ENCODE measurements at regions not wholly inside any gene's neighbourhood (a gene's known extent, or its start where the extent isn't known, plus 50 kb on each side); places are given as distances from the start of the nearest gene placed in this dataset.

DNA sequence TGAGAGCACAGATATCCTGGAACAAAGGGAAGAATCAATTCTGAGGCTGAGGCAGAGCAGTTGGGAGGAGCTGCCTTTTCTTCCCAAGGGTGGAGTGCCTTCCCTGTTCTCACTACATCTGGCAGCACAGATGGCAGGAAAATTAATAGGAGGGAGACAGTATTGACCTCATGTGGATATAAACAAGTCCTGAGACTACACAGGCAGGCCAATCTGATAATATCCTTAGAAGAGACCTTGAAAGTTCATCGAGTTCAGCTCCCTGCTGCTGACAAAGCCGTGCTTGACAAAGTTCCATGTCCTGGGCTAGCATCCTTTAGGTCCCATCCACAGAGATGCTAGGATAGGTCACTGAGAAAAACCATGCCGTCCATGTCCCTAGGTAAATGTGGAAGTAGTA is 1451.5 kb downstream of the EFNB2 start:
- DNase-seq (ENCODE audit: low read depth, low spot score), result no peak

DNA sequence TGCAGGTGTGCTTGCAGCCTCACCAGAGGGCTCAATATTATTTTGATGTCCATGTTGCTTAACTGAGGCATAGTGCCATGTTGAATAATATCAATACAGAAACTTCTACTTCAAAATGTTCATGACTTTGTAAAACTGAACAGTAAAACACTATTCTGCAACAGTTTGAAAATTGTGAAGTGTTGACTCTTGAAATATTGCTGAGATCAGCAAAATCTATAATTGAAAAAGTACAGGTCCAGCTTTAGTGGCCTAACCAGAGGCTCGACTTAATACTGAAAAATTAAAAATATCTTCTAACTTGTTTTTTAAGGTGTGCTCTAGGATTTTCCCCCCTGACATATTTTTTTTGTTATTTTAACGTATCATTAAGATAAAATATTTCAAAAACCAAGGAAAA is 1460.7 kb downstream of the EFNB2 start:
- DNase-seq (ENCODE audit: low read depth, low spot score), result no peak

DNA sequence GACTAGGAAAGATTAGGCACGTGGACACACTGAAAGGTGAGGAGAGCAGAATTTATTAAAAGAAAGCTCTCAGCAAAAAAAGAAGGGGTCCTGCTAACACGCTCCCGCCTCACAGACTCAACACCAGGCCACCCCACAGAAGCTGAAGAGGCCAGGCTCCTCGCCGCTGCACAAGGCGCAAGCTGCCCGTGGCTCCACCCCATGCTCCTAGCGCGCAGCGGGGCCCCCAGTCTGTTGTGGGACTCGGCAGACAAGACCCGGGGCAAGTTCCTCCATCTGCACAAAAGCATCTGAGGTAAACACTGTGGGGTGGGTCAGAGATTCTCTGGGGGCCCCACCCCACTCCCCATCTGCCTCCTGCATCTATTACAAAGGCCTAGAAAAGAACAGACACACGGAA is 1462.4 kb downstream of the EFNB2 start:
- DNase-seq (ENCODE audit: low read depth, low spot score), result no peak

DNA sequence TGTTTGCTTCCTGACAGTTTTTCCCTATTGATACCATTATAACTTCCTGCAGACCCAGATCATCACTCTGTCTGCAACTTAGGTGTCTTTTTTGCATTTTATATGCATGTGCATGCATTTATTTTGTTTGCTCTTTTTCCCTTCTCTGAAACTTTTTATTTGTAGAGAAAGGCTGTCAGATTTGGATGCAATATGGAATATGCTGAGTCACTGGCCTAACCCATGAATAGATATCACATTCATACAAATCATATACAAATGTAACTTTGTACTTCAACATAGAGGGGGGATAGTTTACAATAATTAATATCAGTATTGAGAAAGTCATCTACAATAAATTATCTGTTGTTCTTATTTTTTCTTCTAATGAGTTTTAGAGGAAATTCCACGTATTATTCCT is 1465.0 kb downstream of the EFNB2 start:
- no peak for DNase-seq (ENCODE audit: low read depth, low spot score)

DNA sequence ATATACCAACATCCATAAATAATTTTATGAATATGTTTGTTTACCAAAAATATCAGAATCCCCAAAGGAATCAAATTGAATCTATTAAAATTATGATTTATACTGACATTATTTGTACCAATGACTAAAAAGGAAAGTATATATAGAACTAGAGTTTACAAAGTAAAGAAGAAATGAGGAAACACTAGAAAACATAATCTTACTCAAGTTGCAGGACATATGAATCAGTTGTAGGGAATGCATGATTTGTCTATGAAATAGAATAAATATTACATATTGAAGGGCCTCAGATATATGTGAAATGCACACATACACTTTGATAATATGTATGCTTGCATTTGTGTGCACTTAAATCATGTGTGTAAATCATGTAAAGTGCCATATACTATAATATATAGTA is 1466.4 kb downstream of the EFNB2 start:
- no peak for DNase-seq (ENCODE audit: low read depth, low spot score)

DNA sequence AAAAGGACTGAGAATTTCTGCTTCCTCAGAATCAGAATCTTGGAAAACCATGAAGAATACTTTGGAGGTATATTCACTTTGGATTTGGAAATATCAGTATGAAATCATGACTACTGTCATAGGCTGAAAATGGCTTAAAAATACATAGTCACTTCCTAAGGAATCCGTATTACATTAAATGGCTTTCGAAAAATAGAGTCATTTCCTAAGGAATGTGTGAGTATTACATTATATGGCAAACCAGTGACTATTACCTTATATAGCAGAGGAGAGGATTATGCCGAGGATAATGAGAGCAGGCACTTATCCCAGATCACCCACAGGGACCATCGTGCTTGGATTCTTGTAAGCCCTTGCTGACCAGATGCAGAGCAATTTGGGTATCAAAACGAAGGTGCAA is 1471.8 kb downstream of the EFNB2 start:
- no peak for DNase-seq (ENCODE audit: low read depth, low spot score)

DNA sequence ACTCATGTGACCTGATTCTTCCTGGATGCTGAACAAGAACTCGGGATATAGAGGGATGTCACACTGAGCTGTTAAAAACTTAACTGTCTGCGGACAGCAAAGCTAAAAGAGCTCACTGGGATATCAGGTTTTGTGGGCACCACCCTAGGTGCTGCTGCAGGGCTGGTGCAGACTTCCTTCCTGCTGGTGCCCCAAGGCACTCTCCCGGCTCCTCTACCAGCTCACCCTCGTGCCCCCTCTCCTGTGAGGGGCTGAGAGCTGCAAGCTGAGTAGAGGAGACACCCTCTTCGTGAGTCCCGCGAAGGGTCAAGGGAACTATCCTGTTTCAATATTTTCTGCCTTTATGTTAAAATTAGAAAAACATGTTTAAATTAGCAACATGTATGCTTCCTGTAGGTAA is 1475.7 kb downstream of the EFNB2 start:
- no peak for DNase-seq (ENCODE audit: low read depth, low spot score)

DNA sequence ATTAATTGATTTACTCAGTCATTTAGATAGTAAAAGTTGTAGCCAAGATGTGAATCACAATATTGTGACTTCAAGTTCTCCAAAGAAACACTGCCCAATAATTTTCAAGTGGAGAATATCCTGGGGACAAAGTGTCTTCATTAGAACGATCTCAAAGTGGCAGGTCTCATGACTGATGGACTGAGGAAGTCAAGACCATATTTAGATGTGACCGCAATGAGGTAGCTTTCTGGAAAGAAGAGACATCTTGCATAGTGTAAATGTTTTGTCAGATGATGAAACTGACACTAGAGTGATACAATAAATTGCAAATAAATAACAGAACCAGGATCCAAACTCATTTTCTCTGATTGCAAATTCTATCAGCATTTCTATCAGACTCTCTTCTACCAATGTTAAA is 1476.9 kb downstream of the EFNB2 start:
- no peak for DNase-seq (ENCODE audit: low read depth, low spot score)

DNA sequence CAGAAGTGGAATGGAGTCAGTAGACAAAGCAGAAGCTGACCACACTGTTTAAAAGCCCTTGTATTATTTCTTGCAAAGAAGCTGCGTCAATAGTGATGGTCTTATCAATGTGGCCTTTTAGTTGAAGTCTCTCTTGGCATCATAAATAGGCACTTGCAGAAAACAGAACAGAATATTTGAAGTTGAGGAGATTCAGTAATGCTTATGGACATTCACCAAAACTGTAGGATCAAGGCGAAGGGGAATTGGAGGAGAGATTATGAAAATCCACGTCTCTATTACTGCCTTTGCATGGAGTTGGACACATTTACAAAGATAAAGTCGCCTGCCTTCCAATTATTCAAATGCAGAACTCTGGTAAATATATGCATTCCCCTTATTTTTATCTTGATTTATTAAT is 1482.8 kb downstream of the EFNB2 start:
- DNase-seq (ENCODE audit: low read depth, low spot score), result no peak

DNA sequence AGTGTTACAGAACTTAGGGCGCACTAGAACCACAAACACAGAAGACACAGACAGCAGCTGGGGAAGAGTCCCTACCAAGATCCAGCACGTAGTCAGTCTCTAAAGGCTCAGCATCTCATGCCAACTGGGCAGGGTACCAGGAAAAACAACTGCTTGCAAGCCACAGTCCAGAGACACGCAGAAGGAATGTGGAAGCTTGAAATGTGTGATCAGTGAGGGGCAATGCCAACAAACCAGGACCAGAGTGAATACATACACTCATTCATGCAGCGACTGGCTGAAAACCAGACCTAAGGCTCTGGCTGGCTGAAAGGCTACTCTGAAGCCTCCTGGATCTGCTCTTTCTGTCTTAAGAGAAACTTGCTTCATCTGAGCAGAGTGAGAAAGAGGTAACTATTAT is 1484.8 kb downstream of the EFNB2 start:
- DNase-seq (ENCODE audit: low read depth, low spot score), result peak; percentile 87

DNA sequence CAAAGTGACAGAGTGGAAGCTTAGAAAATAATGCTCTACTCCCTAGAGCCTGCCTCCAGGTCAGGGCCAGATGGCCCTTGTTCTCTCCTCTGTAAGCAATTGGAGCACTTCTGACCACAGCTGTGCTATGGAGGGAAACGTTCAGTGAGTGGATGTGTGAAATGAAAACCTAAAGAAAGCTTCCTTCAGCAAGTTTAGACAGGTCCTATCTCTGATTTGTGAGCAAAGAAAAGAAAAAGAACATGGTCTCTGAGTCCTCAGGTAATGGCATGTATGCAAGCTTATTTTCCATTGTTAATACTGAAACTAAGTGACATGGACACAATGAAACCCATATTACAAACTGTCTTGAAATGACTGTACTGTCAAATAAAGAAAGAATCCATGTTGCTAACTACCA is 1486.8 kb downstream of the EFNB2 start:
- no peak for DNase-seq (ENCODE audit: low read depth, low spot score)

DNA sequence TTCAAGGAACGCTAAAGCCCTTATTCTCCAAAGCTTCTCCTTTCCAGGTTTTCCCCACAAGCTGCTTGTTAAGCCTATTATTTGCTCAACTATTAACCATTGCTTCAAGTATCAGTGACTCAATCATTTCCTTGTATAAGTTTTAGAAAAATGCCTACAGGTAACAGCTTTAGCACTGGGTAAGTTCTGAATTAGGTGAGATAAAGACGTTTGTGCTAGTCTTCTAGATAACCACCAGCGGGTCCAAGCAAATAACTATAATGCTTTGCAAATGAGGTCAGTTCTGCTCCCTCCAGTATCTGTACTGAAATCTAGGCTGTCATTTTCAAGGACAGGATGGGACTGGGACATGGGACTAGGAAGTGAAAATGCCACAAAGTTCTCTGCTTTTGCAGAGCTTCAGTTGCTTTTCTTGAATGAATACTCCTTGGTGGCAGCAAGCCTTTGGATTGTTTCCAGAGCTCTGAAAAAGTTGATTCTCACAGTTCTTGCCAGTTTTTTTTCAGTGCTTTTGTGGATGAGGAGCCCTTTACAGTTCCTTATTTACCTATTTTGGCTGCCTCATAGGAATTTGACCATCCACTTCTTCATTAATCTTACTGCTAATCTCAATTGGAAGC is 1487.7 kb downstream of the EFNB2 start:
- peak; percentile 63 for DNase-seq (ENCODE audit: low read depth, low spot score)

DNA sequence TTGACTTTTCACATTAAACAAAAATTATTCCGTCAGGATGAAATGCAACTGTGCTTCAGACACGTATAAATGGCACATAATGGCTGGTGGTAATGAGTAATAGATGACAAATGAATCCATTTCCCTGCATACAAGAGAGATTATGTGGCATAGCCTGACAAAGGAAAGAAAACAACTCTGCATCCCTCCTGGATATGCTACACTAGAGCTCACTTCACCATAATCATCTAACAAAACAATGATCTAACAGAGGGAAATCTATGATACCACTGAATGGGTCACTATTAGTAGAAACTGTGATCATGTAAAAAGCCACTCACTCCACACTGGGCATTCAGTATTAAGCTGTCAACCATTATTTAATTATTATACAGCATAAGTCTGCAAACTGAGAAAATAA is 1498.4 kb downstream of the EFNB2 start:
- DNase-seq (ENCODE audit: low read depth, low spot score), result peak; percentile 33

DNA sequence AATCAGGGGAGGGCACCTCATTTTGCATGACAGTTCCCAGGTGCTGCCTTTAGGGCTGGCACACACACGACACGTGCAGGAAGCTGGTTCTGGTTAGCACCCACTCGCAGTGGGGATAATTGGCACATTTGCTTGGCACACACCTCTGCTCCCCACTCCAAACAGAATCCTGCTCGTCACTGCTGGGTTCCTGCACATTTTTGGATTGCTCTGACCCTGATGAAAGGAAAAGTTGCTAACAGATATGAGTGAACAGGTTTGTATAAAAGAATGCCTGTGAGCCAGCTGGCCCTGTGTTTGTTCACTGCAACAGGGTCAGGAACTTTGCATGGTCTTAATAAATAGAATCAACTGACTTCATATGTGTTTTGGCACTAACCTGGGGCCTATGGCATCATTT is 1500.4 kb downstream of the EFNB2 start:
- DNase-seq (ENCODE audit: low read depth, low spot score), result no peak

DNA sequence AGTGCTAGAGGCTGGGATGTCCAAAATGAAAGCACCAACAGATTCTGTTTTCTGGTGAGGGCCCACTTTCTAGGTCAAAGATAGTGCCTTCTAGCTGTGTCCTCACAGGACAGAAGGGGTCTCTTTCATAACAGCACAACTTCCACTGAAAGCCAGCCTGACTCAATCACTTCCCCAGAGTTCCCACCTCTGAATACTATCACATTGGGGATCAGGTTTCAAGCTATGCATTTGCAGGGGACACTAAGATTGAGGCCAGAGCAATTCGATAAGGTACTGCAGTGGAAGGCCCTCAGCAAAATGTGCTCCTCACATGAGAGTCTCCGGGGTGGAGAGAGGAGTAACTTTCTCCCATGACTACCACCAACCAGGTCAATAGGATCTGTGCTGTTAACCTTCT is 1501.5 kb downstream of the EFNB2 start:
- no peak for DNase-seq (ENCODE audit: low read depth, low spot score)

DNA sequence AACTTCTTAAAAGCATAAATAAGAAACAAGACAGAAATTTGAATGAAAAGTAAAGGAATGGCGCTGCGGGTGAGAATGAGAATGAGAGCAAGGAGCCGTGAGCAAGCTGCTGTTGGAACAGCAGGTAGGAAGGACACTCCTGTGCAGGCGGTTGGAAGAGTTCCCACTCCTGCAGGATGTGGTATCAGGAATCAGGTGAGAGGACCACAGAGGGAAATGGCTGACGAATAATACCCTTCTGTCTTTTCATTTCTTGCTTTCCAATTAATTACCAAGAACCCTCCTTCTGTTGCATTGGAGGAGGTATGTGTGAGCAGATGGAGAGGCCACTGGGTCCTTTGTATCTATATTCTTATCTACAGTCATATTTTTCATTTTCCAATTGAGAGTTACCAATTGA is 1504.2 kb downstream of the EFNB2 start:
- DNase-seq (ENCODE audit: low read depth, low spot score), result no peak

DNA sequence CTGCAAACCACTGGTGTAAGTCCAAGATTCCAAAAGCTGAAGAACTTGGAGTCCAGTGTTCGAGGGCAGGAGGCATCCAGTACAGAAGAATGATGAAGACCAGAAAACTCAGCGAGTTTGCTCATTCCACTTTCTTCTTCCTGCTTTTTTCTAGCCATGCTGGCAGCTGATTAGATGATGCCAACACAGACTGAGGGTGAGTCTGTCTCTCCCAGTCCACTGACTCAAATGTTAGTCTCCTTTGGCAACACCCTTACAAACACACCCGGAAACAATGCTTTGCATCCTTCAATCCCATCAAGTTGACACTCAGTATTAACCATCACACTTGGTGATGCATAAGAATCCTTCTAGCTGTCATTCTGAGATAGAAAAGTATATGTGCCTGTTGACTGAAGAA is 1504.6 kb downstream of the EFNB2 start:
- no peak for DNase-seq (ENCODE audit: low read depth, low spot score)

DNA sequence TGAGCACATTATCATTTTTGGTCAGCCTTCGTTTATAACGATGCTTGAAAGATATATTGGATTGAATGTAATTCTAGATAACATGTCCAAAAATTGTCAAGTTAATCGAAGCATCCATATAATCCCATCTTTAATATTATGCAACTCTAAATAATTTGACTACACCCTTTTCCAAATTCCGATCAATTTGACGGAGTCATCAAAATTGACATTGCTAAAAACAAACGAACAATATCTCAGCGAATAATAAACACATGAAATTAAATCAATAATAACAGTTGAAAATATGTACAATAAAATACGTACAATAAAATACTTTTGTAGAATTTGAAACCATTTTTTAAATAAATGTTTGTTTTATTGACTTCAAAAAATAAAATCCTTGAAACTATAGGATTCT is 1516.4 kb downstream of the EFNB2 start:
- DNase-seq (ENCODE audit: low read depth, low spot score), result no peak

DNA sequence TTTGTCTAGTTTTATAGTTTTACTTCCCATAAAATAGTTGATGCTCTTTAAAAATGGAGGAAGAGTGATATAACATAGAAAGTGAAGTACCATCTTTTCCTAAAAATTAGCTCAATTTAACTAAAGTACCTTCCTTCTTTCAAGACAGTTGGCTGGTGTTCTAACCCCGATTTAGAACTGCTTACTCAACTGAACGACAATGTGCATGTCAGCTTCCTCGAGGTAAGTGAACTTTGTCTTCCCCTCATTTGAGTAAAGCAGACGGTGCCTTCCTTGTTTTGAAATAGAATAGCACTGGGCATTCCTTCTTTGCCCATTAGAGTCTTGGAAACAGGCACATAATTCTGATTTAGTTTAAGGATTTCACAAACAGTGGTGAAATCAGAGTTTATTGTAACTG is 1519.2 kb downstream of the EFNB2 start:
- no peak for DNase-seq (ENCODE audit: low read depth, low spot score)

DNA sequence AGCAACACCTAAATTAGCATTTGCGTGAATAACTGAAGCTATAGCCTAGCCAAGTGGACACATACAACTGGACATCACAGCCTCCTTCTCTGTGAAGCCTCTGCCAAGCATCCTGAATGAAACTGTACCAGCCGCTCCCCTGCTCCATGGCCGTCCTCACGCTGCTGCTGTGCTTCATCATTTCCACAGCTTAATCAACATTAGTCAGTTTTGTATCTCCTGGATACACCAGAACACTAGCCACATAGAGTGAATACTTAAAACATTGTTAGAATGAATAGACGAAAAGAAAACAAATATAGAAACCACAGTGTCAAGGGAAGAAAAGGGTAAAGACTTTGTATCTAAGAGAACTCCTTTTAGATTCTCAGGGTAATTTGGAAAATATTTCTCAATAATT is 1526.9 kb downstream of the EFNB2 start:
- DNase-seq (ENCODE audit: low read depth, low spot score), result peak; percentile 72

DNA sequence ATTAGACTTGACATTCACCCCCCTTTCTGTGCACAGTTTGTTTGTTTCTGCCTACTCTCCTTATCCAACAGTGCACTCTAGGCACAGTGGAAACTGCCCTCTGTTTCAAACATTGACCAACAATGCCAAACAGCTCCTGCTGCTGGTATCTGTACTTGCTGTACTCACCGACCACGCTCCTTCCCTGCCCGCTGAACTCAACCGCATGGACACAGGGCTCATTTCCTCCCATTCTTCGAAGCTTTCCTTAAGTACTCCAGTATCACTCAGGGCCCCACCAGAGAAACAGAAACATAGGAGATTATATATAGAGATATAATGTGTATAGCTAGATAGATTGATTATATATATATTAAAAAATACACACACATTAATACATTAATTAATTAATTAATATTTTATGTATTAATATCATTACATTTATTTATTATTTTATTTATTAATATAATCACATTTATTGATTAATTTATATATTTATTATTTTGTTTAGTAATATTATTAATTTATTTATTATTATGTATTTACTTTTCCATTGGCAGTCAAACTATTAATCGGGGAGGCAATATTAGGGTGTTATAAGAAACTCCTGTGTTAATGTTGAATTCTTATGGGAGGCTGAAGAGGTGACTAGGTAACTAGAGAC is 1528.2 kb downstream of the EFNB2 start:
- DNase-seq (ENCODE audit: low read depth, low spot score), result no peak

DNA sequence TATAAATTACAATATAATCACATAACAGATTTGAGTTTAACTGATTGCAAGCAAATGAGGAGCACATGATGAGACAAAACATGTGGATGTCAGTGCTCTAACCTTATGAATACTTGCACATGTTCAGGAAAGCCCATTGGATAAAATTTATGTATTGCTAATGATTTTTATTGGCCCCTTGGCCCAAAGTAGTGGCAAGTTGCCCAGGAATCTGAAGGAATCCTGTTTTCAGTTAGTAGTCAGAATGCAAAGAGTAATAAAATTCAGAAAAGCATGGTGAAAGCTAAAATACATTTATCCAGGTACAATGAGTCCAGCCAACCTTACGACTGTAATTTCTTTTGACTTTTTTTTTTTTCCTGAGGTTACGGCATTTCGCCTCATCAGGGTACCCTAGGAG is 1539.4 kb downstream of the EFNB2 start:
- peak; percentile 4 for DNase-seq (ENCODE audit: low read depth, low spot score)

DNA sequence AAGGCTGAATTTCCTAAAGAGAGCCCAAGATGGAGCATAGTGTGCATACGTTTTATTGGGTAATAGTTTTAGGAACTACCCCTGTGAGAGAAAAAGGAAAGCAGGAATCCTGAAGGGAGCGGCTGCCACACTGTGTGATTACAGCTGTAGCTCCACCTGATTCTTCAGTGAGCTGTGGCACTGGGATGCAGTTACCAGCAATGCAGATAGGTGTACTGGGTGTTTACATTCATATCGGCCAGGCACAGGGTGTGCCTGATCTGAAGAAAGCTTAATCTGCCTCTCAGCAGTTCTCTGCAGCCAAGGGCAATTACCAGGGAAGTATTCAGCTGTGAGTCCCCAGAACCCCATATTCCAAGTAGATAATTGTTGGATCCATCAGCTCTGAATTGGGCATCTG is 1541.8 kb downstream of the EFNB2 start:
- DNase-seq (ENCODE audit: low read depth, low spot score), result no peak

DNA sequence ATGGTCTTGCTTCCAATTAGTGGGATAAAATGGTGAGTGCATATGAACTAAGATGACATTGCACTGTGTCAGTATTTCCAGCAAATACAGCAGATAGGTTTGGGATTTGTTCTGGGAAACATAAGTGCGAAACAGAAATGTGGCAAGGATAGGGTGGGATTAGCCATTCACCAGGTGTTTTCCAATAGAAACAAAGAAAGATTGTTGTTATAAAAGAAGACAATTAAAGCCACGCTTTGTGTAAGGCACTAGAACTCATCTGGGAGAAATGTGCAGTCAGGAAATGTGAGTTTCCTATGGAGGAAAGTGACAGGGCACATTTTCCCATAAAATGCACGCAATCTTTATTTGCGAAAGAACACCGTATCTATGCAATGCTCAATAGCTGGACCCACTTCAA is 1547.8 kb downstream of the EFNB2 start:
- DNase-seq (ENCODE audit: low read depth, low spot score), result no peak
